A673 (cell line): ENCODE measurements at regions not wholly inside any gene's neighbourhood (a gene's known extent, or its start where the extent isn't known, plus 50 kb on each side); places are given as distances from the start of the nearest gene placed in this dataset.

Experiments
- BruUV-seq: library from RNA; stranded (reverse); fragments of 400-500 nt; replicated peaks from 2 replicates; lab custom pipeline; 2021; lab: Mats Ljungman, UMichigan
- CTCF ChIA-PET: fragments of 300-600 bp; sonication (Branson Sonifier 250); formaldehyde crosslinking; loops from one replicate; lab custom pipeline; 2022; ENCODE audit warnings: antibody characterized with exemption; lab: Charles Lee
- POLR2A ChIA-PET: fragments of 300-600 bp; sonication (Branson Sonifier 250); formaldehyde crosslinking; loops from one replicate; lab custom pipeline; 2022; ENCODE audit warnings: antibody characterized with exemption; ENCODE audit not compliant: low non-redundant PET; lab: Charles Lee
- DNase-seq: peaks from one replicate; pipeline ENCODE4 v3.0.0-alpha.2; 2015; ENCODE audit warnings: low spot score
- H3K27ac ChIP-seq: fragments of 200-600 bp; sonication (generic); 2 replicates; pipeline ENCODE4 v1.5.1; 2016; ENCODE audit warnings: mixed run types, low read depth, mild to moderate bottlenecking, mixed read lengths, antibody characterized with exemption, low read length; ENCODE audit not compliant: poor library complexity, severe bottlenecking
- H3K27me3 ChIP-seq: fragments of 200-600 bp; sonication (generic); replicated peaks from 2 replicates; pipeline ENCODE4 v1.6.1; 2017; ENCODE audit warnings: mixed run types, low read depth, mild to moderate bottlenecking, mixed read lengths, antibody characterized with exemption, low read length; ENCODE audit not compliant: insufficient read depth, poor library complexity
- H3K36me3 ChIP-seq: fragments of 200-600 bp; sonication (generic); 2 replicates; pipeline ENCODE4 v1.6.1; 2016; ENCODE audit warnings: mixed run types, mild to moderate bottlenecking, mixed read lengths, antibody characterized with exemption, low read length; ENCODE audit not compliant: insufficient read depth, poor library complexity, severe bottlenecking
- H3K4me1 ChIP-seq: fragments of 200-600 bp; sonication (generic); 2 replicates; pipeline ENCODE4 v1.6.1; 2017; ENCODE audit warnings: mixed run types, mild to moderate bottlenecking, mixed read lengths, antibody characterized with exemption, low read length; ENCODE audit not compliant: insufficient read depth, poor library complexity, severe bottlenecking
- H3K4me3 ChIP-seq: fragments of 200-600 bp; sonication (generic); 2 replicates; pipeline ENCODE4 v1.5.1; 2016; ENCODE audit warnings: low read depth, mixed run types, mild to moderate bottlenecking, mixed read lengths, low read length; ENCODE audit not compliant: poor library complexity, severe bottlenecking
- H3K9me3 ChIP-seq: fragments of 200-600 bp; sonication (generic); 2 replicates; pipeline ENCODE4 v1.6.1; 2016; ENCODE audit warnings: mixed run types, low read depth, mild to moderate bottlenecking, mixed read lengths, antibody characterized with exemption, low read length; ENCODE audit not compliant: poor library complexity, severe bottlenecking
- EZH2 ChIP-seq: fragments of 200-600 bp; sonication (generic); IDR thresholded peaks from 2 replicates; pipeline ENCODE4 v1.6.1; 2017; ENCODE audit warnings: borderline replicate concordance, low read depth, mild to moderate bottlenecking, mixed read lengths, antibody characterized with exemption, low read length; ENCODE audit not compliant: poor library complexity, severe bottlenecking
- intact Hi-C: fragments of 100-400 bp; cut with micrococcal nuclease; formaldehyde crosslinking; loops from one replicate; pipeline ENCODE4 v1.10.0; 2022; ENCODE audit not compliant: unreplicated experiment
- TF ChIP-seq, protein P1 (sequence below): fragments of 300-800, 200-600 bp; sonication (generic); conservative IDR thresholded peaks from 2 replicates; pipeline ENCODE4 v1.5.1; 2017; ENCODE audit warnings: low read depth, mild to moderate bottlenecking, antibody characterized with exemption, low read length, moderate library complexity, mixed read lengths

- Histone ChIP-seq H3K4me1 (no peaks in the 10 kb centered on the region), H3K36me3 (no peaks in the 10 kb centered on the region), H3K4me3 (no peak overlapping the region), H3K9me3 (no peaks in the 10 kb centered on the region), H3K27ac (no peak overlapping the region), H3K27me3 (no peaks in the 10 kb centered on the region)
- POLR2A ChIA-PET: no interaction called here
- BruUV-seq: no TSS peak
- CTCF ChIA-PET: no interaction called here
- TF ChIP-seq, protein P1, sequence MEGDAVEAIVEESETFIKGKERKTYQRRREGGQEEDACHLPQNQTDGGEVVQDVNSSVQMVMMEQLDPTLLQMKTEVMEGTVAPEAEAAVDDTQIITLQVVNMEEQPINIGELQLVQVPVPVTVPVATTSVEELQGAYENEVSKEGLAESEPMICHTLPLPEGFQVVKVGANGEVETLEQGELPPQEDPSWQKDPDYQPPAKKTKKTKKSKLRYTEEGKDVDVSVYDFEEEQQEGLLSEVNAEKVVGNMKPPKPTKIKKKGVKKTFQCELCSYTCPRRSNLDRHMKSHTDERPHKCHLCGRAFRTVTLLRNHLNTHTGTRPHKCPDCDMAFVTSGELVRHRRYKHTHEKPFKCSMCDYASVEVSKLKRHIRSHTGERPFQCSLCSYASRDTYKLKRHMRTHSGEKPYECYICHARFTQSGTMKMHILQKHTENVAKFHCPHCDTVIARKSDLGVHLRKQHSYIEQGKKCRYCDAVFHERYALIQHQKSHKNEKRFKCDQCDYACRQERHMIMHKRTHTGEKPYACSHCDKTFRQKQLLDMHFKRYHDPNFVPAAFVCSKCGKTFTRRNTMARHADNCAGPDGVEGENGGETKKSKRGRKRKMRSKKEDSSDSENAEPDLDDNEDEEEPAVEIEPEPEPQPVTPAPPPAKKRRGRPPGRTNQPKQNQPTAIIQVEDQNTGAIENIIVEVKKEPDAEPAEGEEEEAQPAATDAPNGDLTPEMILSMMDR: no peak
- no peak for TF ChIP-seq EZH2
- intact Hi-C loops: no loop called here
- no peak for DNase-seq
Measured at GRCh38 chrX:42954880-42955279, 176.9 kb upstream of the PPP1R2C start.

DNA sequence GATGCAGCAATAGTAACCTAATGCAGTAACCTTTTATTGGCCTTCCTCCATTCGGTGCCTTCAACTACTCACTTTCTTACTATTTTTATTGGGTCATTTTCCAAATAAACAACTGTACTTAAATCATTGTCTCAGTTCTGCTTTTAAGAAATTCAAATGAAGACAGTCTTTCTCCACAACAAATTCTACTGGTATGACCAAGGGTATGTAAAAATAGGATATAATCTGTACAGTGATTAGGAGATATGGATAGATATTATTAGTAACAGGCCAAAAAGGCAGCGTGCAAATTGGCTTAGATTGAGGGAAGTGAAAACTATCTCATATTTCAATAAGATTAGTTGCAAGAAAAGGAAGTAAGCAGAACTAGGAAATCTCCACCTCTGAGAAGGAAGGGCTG lies 177.4 kb upstream of the PPP1R2C start:
- BruUV-seq: no TSS peak
- Histone ChIP-seq H3K9me3 (no peaks in the 10 kb centered on the region), H3K27me3 (no peaks in the 10 kb centered on the region), H3K27ac (no peak overlapping the region), H3K36me3 (no peaks in the 10 kb centered on the region), H3K4me1 (no peaks in the 10 kb centered on the region), H3K4me3 (no peak overlapping the region)
- ChIA-PET POLR2A (interaction anchor here (0.5 kb wide), 1 partner anchor 221 kb away, joined by 3 read pairs; no protein-coding TSS in a partner anchor), CTCF (no interaction called here)
- no peak for DNase-seq
- TF ChIP-seq, protein P1: no peak
- TF ChIP-seq EZH2: no peak
- intact Hi-C loops: no loop called here

DNA sequence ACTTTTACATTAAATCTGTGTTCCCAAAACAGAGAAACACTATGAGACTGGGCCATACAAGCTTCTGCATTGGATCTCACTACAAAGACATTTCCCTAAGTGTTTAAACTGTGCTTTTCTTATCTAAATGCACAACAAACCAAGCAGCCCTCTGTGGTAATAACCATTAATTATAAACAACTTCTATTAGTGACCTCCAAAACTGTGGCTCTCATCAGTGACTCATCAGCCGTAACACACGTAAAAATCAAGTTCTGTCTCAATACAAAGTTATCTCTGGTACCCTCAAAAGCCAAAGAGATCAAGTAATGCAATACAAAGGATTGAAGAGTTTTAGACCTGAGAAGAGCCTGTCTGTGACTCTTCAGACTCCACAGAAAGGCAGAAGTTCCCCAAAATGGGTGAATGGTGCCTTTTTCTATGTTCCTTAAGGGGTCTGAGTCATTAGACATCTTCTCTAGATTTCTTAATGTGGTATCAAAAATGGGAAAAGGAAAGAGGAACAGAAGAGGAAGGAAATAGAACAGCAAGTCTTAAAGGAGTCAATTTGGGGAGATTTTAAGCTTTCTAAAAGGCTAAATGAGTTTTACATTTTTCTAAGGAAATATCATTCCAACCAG lies 189.8 kb upstream of the PPP1R2C start:
- TF ChIP-seq EZH2: no peak
- TF ChIP-seq, protein P1: no peak
- ChIA-PET CTCF (no interaction called here), POLR2A (no interaction called here)
- Histone ChIP-seq H3K36me3 (no peaks in the 10 kb centered on the region), H3K9me3 (no peaks in the 10 kb centered on the region), H3K27ac (no peak overlapping the region), H3K27me3 (no peaks in the 10 kb centered on the region), H3K4me3 (no peak overlapping the region), H3K4me1 (no peaks in the 10 kb centered on the region)
- no peak for DNase-seq
- intact Hi-C loops: no loop called here
- no TSS peak for BruUV-seq
